GM18498 (cell line): ENCODE measurements at regions not wholly inside any gene's neighbourhood (a gene's known extent, or its start where the extent isn't known, plus 50 kb on each side); places are given as distances from the start of the nearest gene placed in this dataset.

ENCODE experiments used
- ATAC-seq: cut with Tn5 transposase; IDR thresholded peaks from one replicate; pipeline ENCODE4 v1.9.1; 2021; ENCODE audit warnings: mild to moderate bottlenecking, moderate library complexity; ENCODE audit not compliant: unreplicated experiment

DNA sequence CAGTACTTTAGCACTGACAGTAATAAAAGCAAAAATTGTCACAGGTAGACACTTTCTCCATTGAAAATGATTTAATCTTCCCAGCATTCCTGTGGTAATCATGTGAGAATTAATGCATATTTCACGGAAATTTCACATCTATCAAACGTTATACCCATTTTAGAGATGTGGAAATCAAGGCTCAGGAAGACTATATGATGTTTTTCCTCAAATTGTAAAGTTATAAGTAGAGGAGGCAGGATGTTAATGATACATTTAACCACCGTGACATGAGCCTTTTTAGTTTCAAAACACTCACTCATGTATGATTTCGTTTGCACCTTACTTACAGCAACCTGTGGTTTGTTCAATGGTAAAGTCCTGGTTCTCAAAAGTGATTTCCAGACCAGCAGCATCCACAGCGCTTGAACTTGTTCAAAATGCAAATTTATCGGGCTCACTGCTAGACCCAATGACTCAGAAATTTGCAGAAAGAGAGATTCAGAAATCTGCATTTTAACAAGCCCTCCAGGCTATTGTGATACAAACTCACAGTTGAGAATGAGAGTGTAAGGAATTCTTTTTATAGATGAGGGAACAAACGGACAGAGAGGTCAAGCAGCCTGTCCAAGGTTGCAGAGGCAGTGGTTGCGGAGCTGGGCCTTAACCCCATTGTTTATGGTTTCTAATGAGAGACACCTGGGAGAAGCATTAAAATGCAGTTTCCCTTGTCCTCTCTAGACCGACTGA lies 654.8 kb upstream of the TBX3 start:
- no peak for ATAC-seq

DNA sequence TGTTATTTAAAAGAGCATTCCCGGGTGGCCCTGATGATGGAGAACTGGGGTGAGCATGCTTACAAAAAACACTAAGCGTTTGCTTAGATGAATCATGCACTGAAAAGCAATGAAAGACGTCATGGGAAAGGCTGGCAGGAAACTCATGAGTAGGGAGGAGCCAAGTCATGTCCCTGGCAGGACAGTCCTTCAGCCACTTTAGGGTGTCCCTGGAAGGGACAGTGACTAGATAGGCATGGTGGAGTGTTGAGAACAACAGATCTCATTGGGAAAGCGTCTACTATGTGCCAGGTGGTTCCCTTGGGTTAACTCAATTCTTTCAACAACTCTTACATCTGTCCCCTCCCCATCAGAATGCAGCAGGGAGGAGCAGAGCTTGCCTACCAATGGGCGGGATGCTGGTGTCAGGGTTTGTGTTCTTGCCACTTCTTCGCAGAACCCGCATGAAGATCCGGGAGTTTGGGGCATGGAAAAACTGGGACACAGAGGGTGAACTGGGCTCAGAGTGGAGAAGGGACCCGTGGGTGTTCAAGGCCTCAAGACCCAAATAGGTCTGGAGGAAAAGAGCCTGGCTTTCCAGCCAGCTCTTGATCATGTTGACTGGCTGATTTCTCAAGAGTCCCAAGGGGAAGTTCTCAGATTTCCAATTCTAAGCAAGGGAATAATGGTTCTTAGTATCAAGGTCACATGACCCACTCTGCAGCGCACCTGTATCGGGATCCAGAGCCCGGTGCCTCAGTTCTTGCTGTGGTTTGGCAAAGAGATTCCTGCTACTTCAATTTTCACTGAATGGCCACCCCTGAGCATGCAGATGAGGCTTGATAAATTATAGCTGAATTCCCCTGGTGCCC lies 653.9 kb upstream of the TBX3 start:
- ATAC-seq: no peak

DNA sequence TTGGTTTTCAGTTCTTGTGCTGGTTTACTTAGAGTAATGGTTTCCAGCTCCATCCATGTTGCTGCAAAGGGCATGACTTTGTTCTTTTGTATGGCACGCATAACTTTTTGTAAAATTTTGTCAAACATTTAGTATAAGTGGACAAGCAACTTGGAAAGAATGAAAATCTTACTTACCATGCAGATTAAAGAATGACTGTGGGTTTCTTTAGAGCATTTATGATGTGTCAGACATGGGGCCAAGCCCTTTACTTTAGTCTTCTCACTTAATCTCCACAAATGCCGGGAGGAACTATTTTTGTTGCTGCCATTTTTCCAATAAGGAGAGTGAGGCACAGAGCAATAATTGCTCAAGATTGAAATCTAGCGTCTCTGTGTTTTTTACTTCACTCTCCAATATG lies 652.5 kb upstream of the TBX3 start:
- ATAC-seq: no peak

DNA sequence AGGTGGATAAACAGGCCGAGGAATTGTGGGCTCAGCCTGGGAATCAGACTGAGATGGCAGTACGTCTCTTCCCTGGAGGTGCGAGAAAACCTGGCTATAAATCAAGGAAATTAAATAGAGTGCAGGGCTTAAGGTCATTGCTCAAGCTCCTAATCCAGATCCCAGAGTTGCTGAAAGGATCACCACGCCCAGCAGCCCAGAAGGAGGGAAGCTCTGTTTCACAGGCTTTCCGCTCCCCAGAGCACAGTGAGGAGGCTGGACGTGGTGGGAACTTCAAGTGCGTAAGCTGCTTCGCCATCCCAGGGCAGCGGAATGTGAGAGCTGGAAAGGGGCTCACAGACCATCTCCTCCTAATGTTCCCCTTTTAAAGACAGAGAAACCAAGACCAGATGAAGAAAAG lies 651.6 kb upstream of the TBX3 start:
- ATAC-seq: no peak

DNA sequence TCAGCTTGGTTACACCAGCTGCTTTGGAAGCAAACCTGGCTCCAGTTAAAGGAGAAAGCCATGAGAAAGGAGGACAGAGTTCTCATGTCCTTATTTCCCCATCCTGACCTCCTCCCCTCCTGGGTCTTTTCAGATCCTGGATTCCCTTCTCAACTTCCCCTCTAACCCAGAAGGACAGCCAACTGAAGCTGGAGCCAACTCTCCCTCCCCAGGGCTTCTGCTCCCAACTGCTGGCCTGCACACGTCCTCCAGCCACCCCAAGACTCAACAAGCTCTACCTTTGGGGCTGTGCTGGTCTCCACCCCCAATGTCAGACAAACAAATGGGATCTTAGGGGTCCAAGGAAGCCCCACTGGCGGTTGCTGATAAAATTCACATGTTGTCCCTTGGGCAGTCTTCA lies 651.1 kb upstream of the TBX3 start:
- no peak for ATAC-seq

DNA sequence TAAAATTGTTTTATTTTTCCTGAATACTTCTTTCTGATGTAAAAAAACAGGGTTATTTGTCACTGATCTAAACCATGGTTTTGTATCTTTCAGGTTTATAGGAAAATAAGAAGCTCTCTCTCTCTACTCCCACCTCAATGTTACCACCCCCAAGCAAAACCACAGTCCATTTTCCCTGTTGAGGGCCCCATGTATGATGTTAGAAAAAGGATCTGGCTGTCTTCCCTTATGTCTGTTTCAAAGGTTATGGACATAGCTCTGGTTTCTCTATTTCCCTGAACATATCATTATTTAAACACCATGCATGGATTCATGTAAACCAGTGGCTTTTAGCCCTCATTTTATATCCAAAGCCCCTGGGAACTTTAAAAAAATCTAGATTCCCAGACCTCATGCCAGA lies 649.0 kb upstream of the TBX3 start:
- no peak for ATAC-seq

DNA sequence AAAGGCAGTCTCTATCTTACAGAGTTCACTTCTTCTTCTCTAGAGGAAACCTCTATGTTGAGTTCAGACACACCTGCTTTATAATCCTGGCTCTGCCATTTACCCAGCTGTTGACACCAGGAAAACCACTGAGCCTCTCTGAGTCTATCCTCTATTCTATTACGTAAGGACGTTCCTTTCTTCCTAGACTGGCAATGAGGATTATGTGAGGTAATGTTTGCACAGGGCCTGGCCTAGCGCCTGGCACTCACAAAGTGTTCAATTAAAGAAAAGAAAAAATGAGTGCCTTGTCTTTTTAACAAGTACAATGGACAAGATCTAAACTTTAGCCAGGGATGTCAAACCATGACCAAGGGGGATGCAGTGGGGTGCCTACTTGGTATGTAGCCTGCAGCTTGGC lies 641.9 kb upstream of the TBX3 start:
- ATAC-seq: no peak

DNA sequence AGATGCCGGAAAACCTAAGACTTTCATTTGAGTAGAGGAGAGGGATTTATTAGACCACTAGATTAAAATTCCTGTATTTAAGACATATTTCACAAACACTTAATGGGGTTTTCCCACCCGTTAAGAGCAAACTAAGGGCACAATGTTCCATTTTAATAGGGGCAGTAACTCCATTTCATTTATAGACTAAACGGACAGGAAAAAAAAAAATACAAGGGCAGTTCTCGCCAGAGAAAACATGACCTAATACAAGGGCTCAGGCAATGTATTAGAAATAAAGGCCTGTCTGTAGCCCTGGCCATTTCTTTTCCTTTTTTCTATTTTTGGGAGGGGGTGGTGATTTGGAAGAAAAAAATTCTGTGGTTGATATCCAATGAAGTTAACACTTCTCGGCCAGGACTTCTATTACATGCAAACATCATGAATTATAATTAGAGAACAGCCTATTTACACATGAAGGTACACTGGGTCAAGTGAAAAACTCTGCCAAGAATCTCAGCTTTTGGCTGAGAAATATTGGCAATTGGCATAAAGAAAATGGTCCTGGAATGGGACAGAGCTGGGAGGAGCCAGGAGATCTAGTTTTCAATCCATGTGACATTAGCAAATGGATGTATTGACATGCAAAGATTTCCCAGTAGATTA lies 641.1 kb upstream of the TBX3 start:
- ATAC-seq: no peak

DNA sequence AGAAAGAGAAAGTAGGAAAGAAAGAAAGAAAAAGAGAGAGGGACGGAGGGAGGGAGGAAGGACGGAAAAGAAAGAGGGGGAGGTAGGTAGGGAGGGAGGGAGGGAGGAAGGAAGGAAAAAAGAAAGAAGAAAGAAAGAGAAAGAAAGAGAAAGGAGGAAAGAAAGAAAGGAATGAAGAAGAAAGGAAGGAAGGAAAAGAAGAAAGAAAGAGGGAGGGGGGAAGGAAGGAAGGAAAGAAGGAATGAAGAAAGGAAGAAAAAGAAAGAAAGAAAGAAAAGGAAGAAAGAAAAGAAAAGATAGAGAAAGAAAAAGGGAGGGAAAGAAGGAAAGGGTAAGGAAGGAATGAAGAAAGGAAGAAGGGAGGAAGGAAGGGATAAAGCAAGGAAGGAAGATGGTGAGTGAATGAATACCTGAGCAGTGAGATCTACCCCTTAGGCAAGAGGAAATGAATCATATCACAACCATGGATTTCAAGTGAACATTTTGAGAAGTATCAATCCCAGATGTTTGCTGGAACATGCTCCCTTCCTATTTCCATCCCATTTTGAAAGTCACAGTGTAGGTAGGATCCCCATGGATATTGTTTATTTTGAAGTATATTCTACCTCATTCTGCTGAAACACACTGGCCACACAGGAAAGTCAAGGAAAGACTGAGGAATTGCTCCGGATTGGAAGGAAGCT lies 639.4 kb upstream of the TBX3 start:
- no peak for ATAC-seq

DNA sequence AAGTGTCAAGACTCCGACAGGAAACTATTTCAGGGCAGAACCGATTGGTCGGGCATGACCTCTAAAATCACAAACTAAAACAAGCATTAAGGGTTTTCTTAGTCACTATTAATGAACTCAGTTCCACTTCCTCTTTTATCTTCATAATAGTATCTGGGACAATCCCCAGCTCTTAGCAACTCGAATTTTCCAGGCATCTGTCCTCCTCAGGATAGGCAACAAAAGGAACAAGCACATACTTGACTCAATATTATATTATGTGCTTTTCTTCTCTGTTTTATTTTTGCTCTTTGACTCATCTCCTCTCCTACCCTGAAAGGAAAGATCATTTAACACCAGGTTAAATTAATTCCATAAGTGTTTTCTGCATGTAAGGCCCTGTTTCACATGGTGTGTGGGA lies 638.3 kb upstream of the TBX3 start:
- ATAC-seq: no peak

DNA sequence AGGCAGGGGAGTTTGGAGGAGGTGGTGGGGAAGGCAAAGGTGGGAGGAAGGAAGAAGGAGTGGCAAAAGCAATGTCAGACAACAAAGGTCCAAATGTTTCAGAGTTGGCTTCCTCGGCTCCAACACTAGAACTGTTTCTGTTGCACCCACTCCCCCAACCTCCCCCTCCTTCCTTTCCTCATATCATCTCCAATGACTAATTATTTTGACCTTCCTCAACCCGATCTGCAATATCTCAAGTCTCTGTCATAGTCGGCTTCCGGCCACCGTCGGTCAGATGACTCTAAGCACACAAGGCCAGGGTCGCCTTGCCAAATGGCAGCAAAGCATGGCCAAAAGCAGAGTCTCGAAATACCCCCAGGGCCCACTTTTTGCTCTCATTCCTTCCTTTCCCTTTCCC lies 637.0 kb upstream of the TBX3 start:
- ATAC-seq: no peak

DNA sequence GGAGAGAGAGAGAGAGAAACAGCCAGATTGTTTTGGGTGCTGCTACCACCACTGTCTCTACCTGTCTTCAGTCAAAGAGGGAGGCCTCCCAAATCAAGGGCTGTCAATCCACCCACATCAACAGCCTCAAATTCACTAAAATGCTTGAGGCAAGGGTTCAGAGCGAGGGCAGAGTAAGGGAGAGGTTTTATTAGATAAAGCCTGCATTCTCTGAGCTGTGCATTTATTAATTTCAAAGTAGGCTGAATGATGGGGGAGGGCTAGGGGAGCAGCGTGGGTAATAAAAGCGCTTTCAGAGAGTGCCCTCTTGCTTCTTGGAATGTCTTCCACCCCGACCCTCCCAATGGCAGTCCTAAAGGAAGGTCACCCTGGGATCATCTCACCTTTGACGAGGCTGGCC lies 636.5 kb upstream of the TBX3 start:
- no peak for ATAC-seq

DNA sequence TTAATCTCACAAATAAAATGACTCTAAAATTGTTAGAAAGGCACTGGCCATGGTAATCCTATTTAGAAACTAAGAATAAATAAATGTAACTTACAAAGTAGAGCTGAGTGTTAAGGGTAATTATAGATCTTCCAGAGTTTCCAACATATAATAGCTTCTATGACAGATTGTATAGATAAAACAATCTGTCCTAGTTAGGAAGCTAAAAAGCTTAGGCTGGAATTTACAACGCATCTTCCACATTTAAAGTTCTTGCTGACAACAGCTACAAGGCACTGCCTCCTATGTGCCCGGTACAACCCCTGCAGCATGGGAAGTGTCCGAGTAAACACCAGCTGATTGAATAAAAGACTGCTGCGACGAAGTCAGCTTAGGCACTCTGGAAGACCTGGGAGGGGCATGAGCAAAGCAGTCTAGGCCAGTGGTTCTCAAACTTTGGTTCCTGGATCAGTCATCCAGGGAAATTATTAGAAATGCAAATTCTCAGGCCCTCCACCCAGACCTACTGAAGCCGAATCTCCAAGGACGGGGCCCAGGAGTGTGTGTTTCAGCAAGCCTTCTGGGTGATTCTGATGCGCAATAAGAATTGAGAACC lies 635.6 kb upstream of the TBX3 start:
- no peak for ATAC-seq

DNA sequence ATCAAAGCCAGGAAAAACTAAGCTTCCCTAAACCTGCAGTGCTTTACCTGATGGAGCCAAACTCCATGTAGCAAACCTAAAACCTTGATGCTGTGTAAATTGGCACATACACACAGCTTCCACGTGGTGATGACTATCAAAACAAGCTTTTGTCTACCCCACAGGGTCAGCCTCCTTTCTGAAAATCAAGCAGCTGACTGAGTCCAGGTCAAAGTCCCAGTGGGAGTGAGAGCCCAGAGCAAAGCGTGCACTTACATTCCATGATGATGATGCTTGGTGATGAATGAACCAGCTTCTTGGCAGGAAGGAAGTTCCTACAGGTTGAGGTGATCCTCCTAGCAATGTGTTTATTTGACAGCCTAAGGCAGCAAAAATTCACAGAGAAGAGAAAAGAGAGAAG lies 630.0 kb upstream of the TBX3 start:
- ATAC-seq: no peak

DNA sequence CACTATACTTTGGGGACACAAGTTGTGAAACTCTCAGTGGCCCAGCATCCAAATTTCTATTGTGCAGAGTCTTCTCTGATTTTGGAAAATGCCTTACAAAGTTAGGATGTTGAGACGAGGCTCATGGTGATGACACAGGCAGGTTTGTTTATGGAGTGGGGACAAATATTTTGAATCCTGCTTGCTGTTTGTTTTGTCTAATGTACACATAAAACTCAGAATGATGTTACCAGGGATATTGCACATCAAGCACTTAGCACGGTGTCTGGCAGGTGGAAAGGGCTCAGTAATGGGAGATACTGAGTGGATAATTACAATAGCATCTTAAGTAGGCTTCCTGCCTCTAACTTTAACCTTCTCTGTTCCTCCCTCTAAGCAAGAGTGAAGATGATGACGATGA lies 628.9 kb upstream of the TBX3 start:
- no peak for ATAC-seq

DNA sequence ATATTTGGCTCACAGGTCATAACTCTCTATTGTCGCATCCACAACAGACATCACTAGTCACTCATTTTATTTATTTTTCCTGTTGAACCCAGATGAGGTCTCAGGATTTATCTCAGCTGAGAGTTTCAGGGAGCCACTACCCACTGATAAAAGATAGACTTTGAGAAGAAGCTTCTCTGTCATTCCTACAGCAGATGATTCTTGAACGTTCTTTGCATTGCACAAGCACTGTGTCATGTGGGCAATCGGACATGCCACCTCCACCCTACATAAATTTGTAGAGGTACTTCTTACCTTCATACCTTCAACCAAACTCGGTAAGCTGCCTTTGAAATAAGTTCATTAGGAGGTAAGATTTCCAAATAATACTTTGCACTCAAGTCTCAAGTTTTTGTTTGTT lies 627.9 kb upstream of the TBX3 start:
- ATAC-seq: no peak

DNA sequence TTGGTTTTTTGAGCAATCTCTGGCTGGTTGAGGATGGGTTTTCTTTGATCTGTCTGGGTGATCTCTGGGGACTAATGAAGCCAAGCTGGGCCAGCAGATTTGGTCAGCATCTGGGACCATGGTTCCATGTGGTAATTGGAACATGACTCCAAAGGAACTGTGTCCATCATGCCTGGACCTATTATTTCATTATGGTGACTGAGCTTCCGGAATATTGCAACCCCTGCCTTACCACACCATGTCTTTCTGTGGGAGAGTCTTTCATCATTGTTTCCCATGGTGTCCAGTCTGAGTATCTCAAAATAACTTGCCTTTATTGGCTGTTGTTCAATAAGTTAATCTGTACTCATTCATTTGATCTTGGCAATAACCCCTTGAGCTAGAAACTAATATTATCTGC lies 624.9 kb upstream of the TBX3 start:
- no peak for ATAC-seq

DNA sequence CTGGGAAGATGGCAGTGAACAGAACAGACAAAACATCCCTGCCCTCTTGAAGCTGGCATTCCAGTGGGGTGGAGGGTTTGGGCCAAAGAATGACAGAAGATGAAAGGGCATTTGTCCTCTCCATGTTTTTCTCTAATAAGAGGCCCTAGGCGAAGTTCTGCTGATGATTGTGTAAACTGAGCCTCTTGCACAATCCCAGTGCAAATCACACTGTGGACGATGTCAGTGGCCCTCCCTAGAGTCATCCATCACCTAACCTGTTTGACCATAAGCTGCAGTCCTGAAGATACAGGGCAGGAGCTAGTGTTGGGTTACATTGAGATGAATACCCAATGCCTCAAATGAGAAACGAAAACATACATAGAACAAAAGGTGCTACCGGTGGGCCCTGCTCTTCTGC lies 622.4 kb upstream of the TBX3 start:
- no peak for ATAC-seq

DNA sequence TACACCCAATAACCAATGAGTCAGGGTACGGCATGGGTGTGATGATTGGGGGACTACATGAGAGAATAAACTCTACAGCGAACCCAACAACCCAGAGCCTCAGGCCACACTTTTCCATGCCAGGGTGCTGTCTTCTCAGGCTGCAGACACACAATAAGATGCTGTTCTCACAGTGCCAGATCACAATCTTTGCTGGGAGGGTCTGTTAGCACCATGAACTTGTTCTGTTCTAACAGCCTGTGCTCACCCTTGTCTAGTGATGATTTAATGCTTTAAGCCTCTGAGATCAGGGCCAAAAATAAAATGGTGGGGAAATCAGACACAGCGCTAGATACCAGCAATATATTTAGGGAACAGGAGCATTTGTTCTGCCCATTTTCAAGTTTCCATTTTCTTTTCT lies 621.9 kb upstream of the TBX3 start:
- no peak for ATAC-seq

DNA sequence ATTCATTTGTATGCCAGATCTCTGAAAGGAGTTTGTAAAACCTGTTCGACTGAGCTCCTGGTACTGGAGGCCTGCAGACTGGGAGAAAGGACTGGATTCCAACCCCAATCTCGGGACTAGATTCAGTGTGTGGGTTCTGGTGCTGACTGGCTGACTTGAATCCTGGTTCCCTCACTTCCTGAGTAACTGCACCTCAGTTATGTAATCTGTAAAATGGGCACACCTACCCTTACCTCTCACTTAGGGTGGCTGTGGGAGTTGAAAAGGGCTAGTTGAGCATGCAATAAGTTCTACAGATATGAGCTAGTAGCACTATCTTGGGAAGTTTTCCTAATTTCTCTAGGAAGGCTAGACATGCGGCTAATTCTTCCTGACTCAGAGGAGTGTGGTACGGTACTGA lies 621.3 kb upstream of the TBX3 start:
- no peak for ATAC-seq

DNA sequence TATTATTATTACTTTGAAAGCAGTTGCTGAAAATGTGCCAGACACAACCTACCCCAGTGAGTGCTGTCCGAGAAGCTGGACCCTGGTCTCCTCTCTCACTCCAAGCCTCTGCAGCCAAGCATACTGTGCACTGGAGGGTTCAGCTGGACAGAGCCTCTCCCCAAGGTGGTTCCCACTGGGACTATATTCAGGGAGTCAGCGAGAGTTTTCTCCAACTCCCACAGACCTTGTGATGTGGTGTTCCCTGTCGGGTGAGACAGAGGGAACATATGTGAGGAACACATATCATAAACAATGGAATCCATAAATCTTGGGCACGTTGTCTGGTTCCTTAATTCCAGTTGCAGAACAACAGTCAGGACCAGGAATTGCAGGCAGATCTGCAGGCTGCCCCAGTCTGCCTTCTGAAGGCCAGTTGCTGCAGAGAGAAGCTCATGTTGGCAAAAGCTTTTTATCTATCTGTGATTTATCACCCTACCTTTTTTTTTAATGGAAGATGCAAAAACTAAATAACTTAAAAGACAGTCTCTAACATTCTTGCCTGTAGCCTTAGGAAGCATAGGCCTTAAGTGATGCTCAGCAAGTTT lies 619.8 kb upstream of the TBX3 start:
- ATAC-seq: no peak
